ENCODE measurements at regions not wholly inside any gene's neighbourhood (a gene's known extent, or its start where the extent isn't known, plus 50 kb on each side); places are given as distances from the start of the nearest gene placed in this dataset.

GRCh38 chr5:124679578-124680199, 66.8 kb downstream of the ZNF608 start:
- no peak overlapping the region for H3K4me3 ChIP-seq (ENCODE audit: control insufficient read depth, low read depth, low read length)
- DNase-seq (ENCODE audit: low read depth) = no peak
- TF ChIP-seq, protein P1, sequence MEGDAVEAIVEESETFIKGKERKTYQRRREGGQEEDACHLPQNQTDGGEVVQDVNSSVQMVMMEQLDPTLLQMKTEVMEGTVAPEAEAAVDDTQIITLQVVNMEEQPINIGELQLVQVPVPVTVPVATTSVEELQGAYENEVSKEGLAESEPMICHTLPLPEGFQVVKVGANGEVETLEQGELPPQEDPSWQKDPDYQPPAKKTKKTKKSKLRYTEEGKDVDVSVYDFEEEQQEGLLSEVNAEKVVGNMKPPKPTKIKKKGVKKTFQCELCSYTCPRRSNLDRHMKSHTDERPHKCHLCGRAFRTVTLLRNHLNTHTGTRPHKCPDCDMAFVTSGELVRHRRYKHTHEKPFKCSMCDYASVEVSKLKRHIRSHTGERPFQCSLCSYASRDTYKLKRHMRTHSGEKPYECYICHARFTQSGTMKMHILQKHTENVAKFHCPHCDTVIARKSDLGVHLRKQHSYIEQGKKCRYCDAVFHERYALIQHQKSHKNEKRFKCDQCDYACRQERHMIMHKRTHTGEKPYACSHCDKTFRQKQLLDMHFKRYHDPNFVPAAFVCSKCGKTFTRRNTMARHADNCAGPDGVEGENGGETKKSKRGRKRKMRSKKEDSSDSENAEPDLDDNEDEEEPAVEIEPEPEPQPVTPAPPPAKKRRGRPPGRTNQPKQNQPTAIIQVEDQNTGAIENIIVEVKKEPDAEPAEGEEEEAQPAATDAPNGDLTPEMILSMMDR (conservative IDR thresholded peaks at IDR 0.05; ENCODE audit: control insufficient read depth, insufficient read depth, low read depth, low read length) = no peak

DNA sequence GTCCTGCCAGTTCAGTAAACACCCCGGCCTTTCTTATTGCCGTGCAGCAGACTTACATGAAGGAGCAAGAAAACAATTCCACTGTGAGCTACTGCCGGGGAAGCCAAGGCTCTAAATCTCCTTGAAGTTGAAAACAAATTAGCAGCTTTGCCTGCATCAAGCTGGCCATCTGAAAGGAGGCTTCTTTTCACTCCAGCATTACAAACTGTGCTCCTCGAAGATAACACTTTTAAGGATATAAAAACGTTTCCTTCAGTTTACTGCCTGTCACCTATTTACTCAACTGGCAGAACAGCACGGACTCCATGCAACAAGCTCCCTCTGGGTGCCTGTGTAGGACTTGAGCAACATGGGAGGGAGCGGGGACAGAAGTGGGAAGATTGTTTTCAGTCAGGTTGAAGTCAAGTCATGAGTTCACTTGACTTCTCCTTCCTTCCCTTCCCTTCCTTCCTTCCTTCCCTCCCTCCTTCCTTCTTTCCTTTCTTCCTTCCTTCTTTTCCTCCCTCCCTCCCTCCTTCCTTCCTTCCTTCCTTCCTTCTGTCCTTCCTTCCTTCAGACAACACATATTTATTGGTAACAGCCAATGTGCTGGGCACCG, 67.4 kb downstream of the ZNF608 start:
- TF ChIP-seq, protein P1 (conservative IDR thresholded peaks at IDR 0.05; ENCODE audit: control insufficient read depth, insufficient read depth, low read depth, low read length) = no peak
- H3K4me3 ChIP-seq (ENCODE audit: control insufficient read depth, low read depth, low read length) = no peak overlapping the region
- no peak for DNase-seq (ENCODE audit: low read depth)

- TF ChIP-seq, protein P1 (conservative IDR thresholded peaks at IDR 0.05; ENCODE audit: control insufficient read depth, insufficient read depth, low read depth, low read length) = no peak
- DNase-seq (ENCODE audit: low read depth) = no peak
- H3K4me3 ChIP-seq (ENCODE audit: control insufficient read depth, low read depth, low read length) = no peak overlapping the region
Measured at GRCh38 chr5:124678468-124678867, 68.0 kb downstream of the ZNF608 start.

DNA sequence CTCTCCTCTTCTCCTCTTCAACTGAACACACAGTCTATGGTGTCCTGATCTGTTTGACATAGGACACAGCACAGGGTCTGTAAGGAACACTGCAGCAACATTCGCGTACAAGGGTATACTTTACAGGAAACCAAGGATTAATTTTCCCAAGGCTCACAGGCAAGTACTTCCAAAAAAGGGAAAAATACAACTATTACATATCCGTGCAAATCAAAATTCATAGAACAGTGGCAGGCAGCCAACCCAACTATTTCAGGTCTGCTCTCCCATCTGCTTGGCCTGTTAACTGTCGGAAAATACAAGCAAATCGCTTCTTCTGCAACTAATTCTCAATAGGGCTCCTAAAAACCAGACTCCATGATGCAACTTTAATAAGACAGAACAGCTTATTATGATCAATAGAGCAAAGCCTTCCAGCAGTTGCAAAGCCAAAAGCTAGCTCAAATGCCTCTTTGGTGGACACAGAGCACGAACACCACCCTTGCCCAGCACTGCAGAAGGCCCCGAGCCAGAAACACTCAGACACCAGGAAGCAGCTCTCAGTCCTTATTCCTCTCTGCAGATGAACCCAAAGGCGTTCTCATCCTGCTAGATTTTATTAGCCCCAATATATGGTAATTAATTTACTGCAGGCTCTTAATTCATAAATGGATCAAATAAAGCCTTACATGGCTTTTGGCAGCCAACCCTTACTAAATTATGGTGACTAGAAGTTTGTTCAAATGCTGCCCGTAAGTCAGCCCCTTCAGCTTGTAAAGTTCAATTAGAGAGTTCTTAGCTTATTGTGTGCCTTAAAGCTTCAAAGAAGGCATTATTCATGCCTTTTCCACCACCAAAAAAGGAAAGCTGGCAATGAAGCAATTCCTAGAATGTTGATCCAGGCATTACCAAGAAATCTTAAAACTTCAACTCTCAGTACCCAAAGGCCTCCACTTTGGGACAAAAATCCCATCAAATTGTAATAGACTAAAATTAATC, 68.8 kb downstream of the ZNF608 start:
- DNase-seq (ENCODE audit: low read depth) = no peak
- TF ChIP-seq, protein P1 (conservative IDR thresholded peaks at IDR 0.05; ENCODE audit: control insufficient read depth, insufficient read depth, low read depth, low read length) = no peak
- no peak overlapping the region for H3K4me3 ChIP-seq (ENCODE audit: control insufficient read depth, low read depth, low read length)

DNA sequence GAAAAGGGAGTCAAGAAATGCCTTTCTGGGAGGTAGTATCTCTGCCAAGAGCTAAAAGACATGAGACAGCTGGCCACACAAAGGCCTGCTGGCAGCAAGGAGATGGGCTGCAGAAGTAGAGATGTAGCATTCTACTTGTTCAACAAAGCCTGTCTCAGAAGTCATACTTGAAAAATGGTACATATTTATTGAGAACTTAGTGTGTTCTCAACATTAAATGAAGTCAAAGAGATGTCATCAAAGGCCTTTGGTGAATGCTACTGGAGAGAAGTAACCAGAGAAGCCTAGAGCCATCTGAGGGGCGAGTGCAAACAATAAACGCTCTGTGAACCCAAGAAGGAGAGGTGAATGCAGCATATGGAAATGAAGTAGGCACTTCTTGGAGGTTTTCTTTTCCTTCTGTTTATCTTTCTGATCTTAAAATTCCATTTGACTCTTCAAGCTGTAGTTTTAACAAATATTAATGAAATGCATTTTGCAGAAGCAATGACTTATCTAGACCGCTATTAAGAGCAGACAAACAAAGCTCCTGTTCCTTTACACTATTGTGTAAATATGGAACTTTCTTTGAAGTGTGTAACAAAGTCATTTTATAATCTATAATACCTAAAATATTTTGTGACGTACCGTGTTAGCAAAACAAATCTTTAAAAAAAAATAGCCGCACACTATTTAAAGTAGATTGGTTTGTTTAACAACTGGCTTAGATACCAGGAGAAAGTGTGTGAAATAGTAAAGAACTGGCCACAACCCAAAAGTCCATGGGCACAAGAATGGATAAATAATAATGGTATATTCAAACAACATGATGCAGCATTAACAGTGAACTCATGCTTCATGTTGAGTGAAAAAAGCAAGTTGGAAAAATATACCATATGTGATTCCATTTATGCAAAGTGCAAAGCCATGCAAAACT, 70.2 kb downstream of the ZNF608 start:
- DNase-seq (ENCODE audit: low read depth) = no peak
- TF ChIP-seq, protein P1 (conservative IDR thresholded peaks at IDR 0.05; ENCODE audit: control insufficient read depth, insufficient read depth, low read depth, low read length) = no peak
- H3K4me3 ChIP-seq (ENCODE audit: control insufficient read depth, low read depth, low read length) = no peak overlapping the region

- TF ChIP-seq, protein P1 (conservative IDR thresholded peaks at IDR 0.05; ENCODE audit: control insufficient read depth, insufficient read depth, low read depth, low read length) = no peak
- H3K4me3 ChIP-seq (ENCODE audit: control insufficient read depth, low read depth, low read length) = no peak overlapping the region
- no peak for DNase-seq (ENCODE audit: low read depth)
Measured at GRCh38 chr5:124671193-124671592, 75.2 kb downstream of the ZNF608 start.

All from fibroblast of mammary gland (primary cell).